Neutrophil (primary cell): ENCODE measurements at regions not wholly inside any gene's neighbourhood (a gene's known extent, or its start where the extent isn't known, plus 50 kb on each side); places are given as distances from the start of the nearest gene placed in this dataset.

ENCODE experiments used
- H3K27ac ChIP-seq: fragments of 200-600 bp; sonication (generic); 2 replicates; pipeline ENCODE4 v1.5.1; 2016; ENCODE audit warnings: mild to moderate bottlenecking, moderate library complexity
- H3K27me3 ChIP-seq: fragments of 200-600 bp; sonication (generic); 2 replicates; pipeline ENCODE4 v1.6.0; 2016; ENCODE audit warnings: mild to moderate bottlenecking
- H3K36me3 ChIP-seq: fragments of 200-600 bp; sonication (generic); 2 replicates; pipeline ENCODE4 v1.5.1; 2017
- H3K4me1 ChIP-seq, 2 experiments: fragments of 200-600 bp in 1 of 2; sonication (generic) in 1 of 2; 1 replicate in 1 of 2; 2 replicates in 1 of 2; pipeline versions ENCODE4 v1.5.1 to v1.6.1; 2013 to 2016; ENCODE audit warnings: low read depth in 1 of 2, low read length in 1 of 2, mild to moderate bottlenecking in 1 of 2, moderate library complexity in 1 of 2; ENCODE audit not compliant: control insufficient read depth in 1 of 2, insufficient read depth in 1 of 2
- H3K4me3 ChIP-seq, 2 experiments: fragments of 200-600 bp in 1 of 2; sonication (generic) in 1 of 2; 1 replicate in 1 of 2; 2 replicates in 1 of 2; pipeline ENCODE4 v1.5.1; 2013 to 2016; ENCODE audit warnings: low read depth in 1 of 2, low read length in 1 of 2, mild to moderate bottlenecking in 1 of 2, moderate library complexity in 1 of 2
- H3K9me3 ChIP-seq: fragments of 200-600 bp; sonication (generic); 2 replicates; pipeline ENCODE4 v1.5.1; 2016
- TF ChIP-seq, protein P1 (sequence below): fragments of 200-600 bp; sonication (generic); IDR thresholded peaks from 2 replicates; pipeline ENCODE4 v1.5.1; 2016; ENCODE audit warnings: antibody characterized with exemption

DNA sequence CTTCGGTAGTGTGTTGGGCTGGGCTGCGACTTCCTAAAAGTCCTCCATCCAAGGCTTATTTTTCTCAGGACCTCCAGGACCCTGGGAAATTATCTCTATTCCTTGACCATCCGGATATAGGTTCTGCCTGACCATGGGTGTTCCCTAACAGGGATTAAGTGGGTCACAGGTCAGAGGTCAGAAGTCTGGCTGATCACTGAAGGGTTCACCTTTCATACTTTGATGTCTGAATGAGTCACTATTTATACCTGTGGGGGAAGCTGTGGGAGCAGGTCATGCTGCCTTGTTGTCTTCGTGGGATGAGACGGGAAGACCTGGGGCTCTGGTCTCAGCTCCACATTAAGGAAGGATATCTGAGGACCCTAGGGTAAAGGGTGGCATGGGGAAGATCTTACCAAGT lies 65.0 kb upstream of the ETV3 start:
- H3K4me1 ChIP-seq, result no peaks in the 10 kb centered on the region
- TF ChIP-seq, protein P1, sequence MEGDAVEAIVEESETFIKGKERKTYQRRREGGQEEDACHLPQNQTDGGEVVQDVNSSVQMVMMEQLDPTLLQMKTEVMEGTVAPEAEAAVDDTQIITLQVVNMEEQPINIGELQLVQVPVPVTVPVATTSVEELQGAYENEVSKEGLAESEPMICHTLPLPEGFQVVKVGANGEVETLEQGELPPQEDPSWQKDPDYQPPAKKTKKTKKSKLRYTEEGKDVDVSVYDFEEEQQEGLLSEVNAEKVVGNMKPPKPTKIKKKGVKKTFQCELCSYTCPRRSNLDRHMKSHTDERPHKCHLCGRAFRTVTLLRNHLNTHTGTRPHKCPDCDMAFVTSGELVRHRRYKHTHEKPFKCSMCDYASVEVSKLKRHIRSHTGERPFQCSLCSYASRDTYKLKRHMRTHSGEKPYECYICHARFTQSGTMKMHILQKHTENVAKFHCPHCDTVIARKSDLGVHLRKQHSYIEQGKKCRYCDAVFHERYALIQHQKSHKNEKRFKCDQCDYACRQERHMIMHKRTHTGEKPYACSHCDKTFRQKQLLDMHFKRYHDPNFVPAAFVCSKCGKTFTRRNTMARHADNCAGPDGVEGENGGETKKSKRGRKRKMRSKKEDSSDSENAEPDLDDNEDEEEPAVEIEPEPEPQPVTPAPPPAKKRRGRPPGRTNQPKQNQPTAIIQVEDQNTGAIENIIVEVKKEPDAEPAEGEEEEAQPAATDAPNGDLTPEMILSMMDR, result no peak
- H3K27me3 ChIP-seq, result peaks cover 3% of the 10 kb centered on the region
- H3K36me3 ChIP-seq, result no peaks in the 10 kb centered on the region
- no peak overlapping the region for H3K27ac ChIP-seq
- H3K9me3 ChIP-seq, result no peaks in the 10 kb centered on the region
- no peak overlapping the region for H3K4me3 ChIP-seq

DNA sequence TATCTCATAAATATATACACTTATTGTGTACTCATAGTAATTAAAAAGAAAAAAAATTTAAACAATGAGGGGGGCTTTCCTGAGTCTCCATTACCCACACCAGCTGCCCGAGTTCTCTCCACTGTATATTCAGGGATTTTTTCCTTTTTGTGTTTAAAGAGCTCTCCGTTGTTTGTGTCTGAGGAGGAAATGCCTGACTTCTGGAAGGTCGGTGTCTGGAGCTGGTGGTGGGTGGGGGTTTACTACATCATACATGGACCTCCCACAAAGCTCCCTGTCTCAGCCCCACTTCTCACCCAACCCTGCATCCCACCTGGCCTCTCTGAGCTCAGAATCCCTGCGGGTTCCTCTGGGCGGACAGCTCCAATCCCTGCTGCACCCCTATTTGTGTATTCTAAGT lies 64.1 kb upstream of the ETV3 start:
- TF ChIP-seq, protein P1, result no peak
- Histone ChIP-seq H3K27ac (no peak overlapping the region), H3K9me3 (no peaks in the 10 kb centered on the region), H3K4me3 (no peak overlapping the region), H3K36me3 (no peaks in the 10 kb centered on the region), H3K4me1 (no peaks in the 10 kb centered on the region), H3K27me3 (peaks cover 3% of the 10 kb centered on the region)

DNA sequence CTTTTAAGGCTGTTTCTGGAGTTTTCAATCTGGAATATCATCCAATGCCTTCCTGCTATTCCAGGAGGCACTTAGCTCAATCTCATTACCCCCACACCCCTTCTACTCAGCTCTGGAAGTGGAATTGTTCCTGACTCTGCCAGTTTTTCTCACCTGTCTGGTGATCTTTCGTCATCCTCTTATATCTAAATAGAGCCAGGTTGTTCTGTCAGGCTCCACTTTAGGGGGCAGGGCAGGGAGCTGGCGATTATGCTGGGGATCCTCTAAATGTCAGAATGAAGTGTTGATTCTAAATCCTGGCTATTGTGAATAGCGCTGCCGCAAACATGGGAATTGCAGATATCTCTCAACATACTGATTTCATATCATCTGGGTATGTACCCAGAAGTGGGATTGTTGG lies 63.6 kb upstream of the ETV3 start:
- no peak overlapping the region for H3K27ac ChIP-seq
- no peak overlapping the region for H3K4me3 ChIP-seq
- H3K9me3 ChIP-seq, result no peaks in the 10 kb centered on the region
- no peaks in the 10 kb centered on the region for H3K36me3 ChIP-seq
- no peaks in the 10 kb centered on the region for H3K4me1 ChIP-seq
- peaks cover 2% of the 10 kb centered on the region for H3K27me3 ChIP-seq
- TF ChIP-seq, protein P1, result no peak

DNA sequence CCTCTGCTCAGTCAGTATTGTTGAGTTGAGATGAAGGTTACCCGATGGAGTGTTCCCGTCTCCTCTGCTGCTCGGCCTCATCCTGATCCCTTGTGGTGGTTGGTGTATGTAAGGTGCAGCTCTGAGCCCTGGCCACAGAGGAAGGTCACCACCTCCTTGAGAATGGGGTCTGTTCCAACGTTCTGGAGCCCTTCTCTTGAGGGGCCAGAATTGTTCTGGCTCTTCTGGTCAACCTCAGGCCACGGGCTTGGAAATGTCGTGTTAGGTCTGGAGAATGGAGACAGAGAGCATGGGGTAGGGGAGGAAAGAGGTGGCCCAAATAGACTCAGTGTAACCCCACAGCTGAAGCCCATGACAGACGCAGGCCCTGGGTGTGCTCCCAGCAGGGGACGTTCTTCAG lies 62.3 kb upstream of the ETV3 start:
- H3K27me3 ChIP-seq, result peaks cover 15% of the 10 kb centered on the region
- TF ChIP-seq, protein P1, result no peak
- H3K36me3 ChIP-seq, result no peaks in the 10 kb centered on the region
- H3K4me3 ChIP-seq, result no peak overlapping the region
- no peaks in the 10 kb centered on the region for H3K4me1 ChIP-seq
- H3K9me3 ChIP-seq, result no peaks in the 10 kb centered on the region
- no peak overlapping the region for H3K27ac ChIP-seq

DNA sequence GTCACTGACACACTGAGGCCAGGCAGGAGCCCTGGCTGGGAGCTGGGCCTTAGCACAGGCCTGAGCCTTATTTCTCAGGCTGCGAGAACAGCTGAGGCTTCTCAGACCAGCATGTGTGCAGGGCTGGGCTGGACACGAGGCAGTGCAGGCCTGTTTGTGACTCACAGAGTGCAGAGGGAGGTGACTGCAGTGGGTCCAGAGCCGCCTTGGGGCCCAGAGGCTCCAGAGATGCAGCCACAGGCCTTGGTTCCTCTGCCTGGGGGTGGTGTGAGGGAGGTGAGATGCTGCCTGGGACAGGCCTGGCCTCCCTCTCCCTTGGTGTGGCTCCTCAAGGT lies 61.2 kb upstream of the ETV3 start:
- TF ChIP-seq, protein P1, result no peak
- Histone ChIP-seq H3K27me3 (peaks cover 26% of the 10 kb centered on the region), H3K4me3 (no peak overlapping the region), H3K27ac (no peak overlapping the region), H3K4me1 (no peaks in the 10 kb centered on the region), H3K36me3 (no peaks in the 10 kb centered on the region), H3K9me3 (no peaks in the 10 kb centered on the region)
